ENCODE measurements at regions not wholly inside any gene's neighbourhood (a gene's known extent, or its start where the extent isn't known, plus 50 kb on each side); places are given as distances from the start of the nearest gene placed in this dataset.

DNA sequence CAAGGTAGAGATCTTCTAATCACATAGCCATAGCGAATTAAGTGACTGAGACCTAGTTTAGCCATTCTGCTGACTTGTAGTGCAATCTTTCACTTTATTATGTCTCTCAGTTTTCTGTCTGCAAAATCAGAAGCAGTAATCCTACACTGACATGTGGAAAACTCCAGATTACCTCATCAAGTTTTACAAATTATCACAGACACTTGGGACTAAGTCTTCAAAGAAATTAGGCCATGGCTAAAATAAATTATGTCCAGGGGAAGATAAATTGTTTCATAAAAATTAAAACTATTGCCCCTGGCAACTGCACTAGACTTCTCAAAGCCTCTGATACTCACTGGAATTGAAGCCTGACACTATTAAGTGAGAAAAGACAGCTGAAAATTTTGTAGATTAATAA, 129.9 kb upstream of the RGMB start:
- TF ChIP-seq, protein P1, sequence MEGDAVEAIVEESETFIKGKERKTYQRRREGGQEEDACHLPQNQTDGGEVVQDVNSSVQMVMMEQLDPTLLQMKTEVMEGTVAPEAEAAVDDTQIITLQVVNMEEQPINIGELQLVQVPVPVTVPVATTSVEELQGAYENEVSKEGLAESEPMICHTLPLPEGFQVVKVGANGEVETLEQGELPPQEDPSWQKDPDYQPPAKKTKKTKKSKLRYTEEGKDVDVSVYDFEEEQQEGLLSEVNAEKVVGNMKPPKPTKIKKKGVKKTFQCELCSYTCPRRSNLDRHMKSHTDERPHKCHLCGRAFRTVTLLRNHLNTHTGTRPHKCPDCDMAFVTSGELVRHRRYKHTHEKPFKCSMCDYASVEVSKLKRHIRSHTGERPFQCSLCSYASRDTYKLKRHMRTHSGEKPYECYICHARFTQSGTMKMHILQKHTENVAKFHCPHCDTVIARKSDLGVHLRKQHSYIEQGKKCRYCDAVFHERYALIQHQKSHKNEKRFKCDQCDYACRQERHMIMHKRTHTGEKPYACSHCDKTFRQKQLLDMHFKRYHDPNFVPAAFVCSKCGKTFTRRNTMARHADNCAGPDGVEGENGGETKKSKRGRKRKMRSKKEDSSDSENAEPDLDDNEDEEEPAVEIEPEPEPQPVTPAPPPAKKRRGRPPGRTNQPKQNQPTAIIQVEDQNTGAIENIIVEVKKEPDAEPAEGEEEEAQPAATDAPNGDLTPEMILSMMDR (IDR thresholded peaks at IDR 0.05): no peak
- H3K4me1 ChIP-seq: no peaks in the 10 kb centered on the region
- H3K27ac ChIP-seq: no peak overlapping the region
- intact Hi-C loops (cut with DNase I): no loop called here
- WGBS, 3 donors: 46 to 60% (median 57%) methylated on average over 1 of the region's 1 CpG
- no peaks in the 10 kb centered on the region for H3K27me3 ChIP-seq (ENCODE audit: insufficient read depth in 3 of 3, low read length in 2 of 3)
- DNase-seq (no peak), ATAC-seq (no peak)
- H3K4me3 ChIP-seq: no peak overlapping the region
- no peaks in the 10 kb centered on the region for H3K36me3 ChIP-seq (ENCODE audit: insufficient read depth in 1 of 2, low read depth in 1 of 2)
- no peaks in the 10 kb centered on the region for H3K9me3 ChIP-seq

DNA sequence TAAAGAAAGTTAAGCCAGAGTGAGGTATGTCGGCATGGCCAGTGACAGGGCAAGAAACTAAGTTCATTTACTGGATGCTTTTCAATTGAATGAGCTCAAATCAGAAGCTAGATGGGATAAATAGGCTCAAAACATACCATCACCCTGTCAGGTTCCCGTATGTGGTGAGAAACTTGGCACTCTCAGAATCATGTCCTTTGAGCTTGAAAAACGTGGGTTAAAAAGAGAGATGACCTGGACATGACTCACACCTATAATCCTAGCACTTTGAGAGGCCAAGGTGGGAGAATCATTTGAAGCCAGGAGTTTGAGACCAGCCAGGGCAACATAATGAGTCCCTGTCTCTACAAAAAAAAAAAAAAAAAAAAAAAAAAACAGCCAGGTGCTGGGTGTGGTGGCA, 121.7 kb upstream of the RGMB start:
- Histone ChIP-seq H3K27me3 (ENCODE audit: insufficient read depth in 3 of 3, low read length in 2 of 3) (no peaks in the 10 kb centered on the region), H3K4me3 (no peak overlapping the region), H3K36me3 (ENCODE audit: insufficient read depth in 1 of 2, low read depth in 1 of 2) (no peaks in the 10 kb centered on the region), H3K9me3 (no peaks in the 10 kb centered on the region), H3K4me1 (no peaks in the 10 kb centered on the region), H3K27ac (no peak overlapping the region)
- TF ChIP-seq, protein P1 (IDR thresholded peaks at IDR 0.05): no peak
- DNase-seq (no peak), ATAC-seq (no peak)
- intact Hi-C loops (cut with DNase I): no loop called here
- 76 to 79% (median 78%) methylated on average over 3 of the region's 3 CpGs for WGBS, 3 donors

DNA sequence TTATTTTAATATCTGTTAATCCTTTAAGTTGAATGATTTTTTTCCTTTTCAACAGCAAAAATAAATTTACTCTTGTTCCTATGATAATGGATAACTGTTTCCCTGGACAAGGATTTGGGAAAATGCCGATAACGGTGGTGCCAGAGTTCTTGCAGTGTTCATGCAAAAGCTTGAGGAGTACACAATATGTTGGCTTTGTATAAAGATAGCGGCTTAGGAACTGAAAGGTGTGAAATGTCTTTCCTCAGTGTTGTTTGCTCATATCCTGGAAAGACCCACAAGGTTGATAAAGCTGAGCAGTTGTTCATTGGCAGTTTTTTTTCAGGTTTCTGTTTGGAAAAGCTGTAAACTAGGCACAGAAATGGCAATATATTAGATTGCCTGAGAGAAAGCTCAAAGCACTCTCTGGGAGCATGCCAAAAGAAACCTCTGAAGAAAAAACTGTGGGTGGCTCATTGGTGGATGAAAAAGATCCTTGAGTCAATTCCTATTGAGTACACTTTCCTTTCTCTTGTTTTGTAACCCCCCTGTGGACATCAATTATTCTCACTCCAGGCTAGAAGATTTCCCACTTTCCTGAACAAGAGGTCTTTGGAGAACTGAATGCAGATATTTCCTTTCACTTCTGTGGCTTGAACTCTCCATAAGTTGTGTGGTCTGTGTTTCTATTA, 117.2 kb upstream of the RGMB start:
- Histone ChIP-seq H3K4me3 (no peak overlapping the region), H3K9me3 (no peaks in the 10 kb centered on the region), H3K27ac (no peak overlapping the region), H3K27me3 (ENCODE audit: insufficient read depth in 3 of 3, low read length in 2 of 3) (peaks cover 0 to 1% (median 0%) of the 10 kb centered on the region in 3 donors), H3K4me1 (no peaks in the 10 kb centered on the region), H3K36me3 (ENCODE audit: insufficient read depth in 1 of 2, low read depth in 1 of 2) (no peaks in the 10 kb centered on the region)
- intact Hi-C loops (cut with DNase I): no loop called here
- no peak for ATAC-seq
- no peak for DNase-seq
- TF ChIP-seq, protein P1 (IDR thresholded peaks at IDR 0.05): no peak
- WGBS, 3 donors: 67 to 81% (median 72%) methylated on average over 3 of the region's 3 CpGs

DNA sequence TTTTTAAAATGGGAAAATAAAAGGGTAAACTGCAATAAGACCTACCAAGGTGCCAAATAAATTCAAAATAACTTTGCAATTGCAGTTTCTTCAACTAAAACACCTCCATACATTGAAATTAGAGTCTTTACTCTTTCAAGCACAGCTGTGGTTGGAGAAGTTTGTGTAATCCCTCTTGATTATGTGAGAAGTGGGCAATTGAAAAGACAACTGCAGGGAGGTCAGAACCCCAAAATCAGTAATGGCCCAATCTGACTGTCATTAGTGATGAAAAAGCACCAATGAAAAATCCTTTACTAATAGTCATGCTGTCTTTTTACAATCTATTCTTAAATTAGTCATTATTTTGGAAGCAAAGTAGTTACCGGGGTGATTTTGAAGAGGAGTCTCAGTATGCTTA, 116.7 kb upstream of the RGMB start:
- Histone ChIP-seq H3K4me1 (no peaks in the 10 kb centered on the region), H3K9me3 (no peaks in the 10 kb centered on the region), H3K4me3 (no peak overlapping the region), H3K27me3 (ENCODE audit: insufficient read depth in 3 of 3, low read length in 2 of 3) (peaks cover 0 to 1% (median 0%) of the 10 kb centered on the region in 3 donors), H3K27ac (no peak overlapping the region), H3K36me3 (ENCODE audit: insufficient read depth in 1 of 2, low read depth in 1 of 2) (no peaks in the 10 kb centered on the region)
- no peak for DNase-seq
- intact Hi-C loops (cut with DNase I): no loop called here
- ATAC-seq: no peak
- TF ChIP-seq, protein P1 (IDR thresholded peaks at IDR 0.05): no peak
- 78 to 91% (median 84%) methylated on average over 1 of the region's 1 CpG for WGBS, 3 donors

DNA sequence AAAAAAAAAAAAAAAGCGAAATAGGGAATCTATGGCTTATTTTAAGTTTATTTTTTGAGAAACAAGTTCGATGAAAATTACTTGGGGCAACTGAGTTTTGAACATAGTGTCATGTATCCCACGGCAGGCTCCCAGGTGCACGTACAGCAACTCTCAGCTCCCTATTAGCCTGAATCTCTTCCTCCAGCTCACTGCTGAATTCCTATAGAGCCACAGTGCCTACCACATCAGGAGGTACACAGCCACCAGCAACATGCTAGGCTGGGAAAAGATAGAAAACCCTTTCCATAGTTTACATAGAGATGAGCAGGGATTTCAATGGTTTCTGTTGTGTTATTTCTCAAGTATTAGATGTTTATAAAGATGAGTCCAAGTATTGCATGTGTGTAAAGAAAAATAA, 115.9 kb upstream of the RGMB start:
- ATAC-seq (no peak), DNase-seq (no peak)
- H3K27me3 ChIP-seq (ENCODE audit: insufficient read depth in 3 of 3, low read length in 2 of 3): peaks cover 0 to 1% (median 0%) of the 10 kb centered on the region in 3 donors
- no peak overlapping the region for H3K4me3 ChIP-seq
- H3K4me1 ChIP-seq: no peaks in the 10 kb centered on the region
- 86 to 98% (median 91%) methylated on average over 4 of the region's 4 CpGs for WGBS, 3 donors
- TF ChIP-seq, protein P1 (IDR thresholded peaks at IDR 0.05): no peak
- no peaks in the 10 kb centered on the region for H3K9me3 ChIP-seq
- H3K27ac ChIP-seq: no peak overlapping the region
- intact Hi-C loops (cut with DNase I): no loop called here
- H3K36me3 ChIP-seq (ENCODE audit: insufficient read depth in 1 of 2, low read depth in 1 of 2): no peaks in the 10 kb centered on the region
